Duodenal mucosa (tissue), 2 donors: ENCODE measurements at regions not wholly inside any gene's neighbourhood (a gene's known extent, or its start where the extent isn't known, plus 50 kb on each side); places are given as distances from the start of the nearest gene placed in this dataset.

ENCODE experiments used
- H3K27ac ChIP-seq: one replicate; pipeline ENCODE4 v1.7.0; 2013; ENCODE audit warnings: low read depth, low read length
- H3K27me3 ChIP-seq, 2 donors: one replicate each; pipeline ENCODE4 v1.7.0; 2013; ENCODE audit warnings: low read length in 2 of 2, control low read depth in 1 of 2; ENCODE audit not compliant: insufficient read depth in 2 of 2, control insufficient read depth in 1 of 2
- H3K36me3 ChIP-seq, 2 donors: one replicate each; pipeline ENCODE4 v1.7.0; 2013; ENCODE audit warnings: low read length in 2 of 2, control low read depth in 1 of 2; ENCODE audit not compliant: insufficient read depth in 2 of 2, control insufficient read depth in 1 of 2
- H3K4me1 ChIP-seq, 2 donors: one replicate each; pipeline ENCODE4 v1.7.0; 2013; ENCODE audit warnings: low read length in 2 of 2, control low read depth in 1 of 2; ENCODE audit not compliant: insufficient read depth in 2 of 2, control insufficient read depth in 1 of 2
- H3K4me3 ChIP-seq, 2 donors: one replicate each; pipeline ENCODE4 v1.7.0; 2013; ENCODE audit warnings: low read length in 2 of 2, low read depth in 1 of 2
- H3K9ac ChIP-seq, 2 donors: one replicate each; pipeline ENCODE4 v1.7.0; 2013; ENCODE audit warnings: low read length in 2 of 2, low read depth in 1 of 2
- H3K9me3 ChIP-seq, 2 donors: one replicate each; pipeline ENCODE4 v1.7.0; 2013; ENCODE audit warnings: low read length in 2 of 2, control low read depth in 1 of 2; ENCODE audit not compliant: control insufficient read depth in 1 of 2

DNA sequence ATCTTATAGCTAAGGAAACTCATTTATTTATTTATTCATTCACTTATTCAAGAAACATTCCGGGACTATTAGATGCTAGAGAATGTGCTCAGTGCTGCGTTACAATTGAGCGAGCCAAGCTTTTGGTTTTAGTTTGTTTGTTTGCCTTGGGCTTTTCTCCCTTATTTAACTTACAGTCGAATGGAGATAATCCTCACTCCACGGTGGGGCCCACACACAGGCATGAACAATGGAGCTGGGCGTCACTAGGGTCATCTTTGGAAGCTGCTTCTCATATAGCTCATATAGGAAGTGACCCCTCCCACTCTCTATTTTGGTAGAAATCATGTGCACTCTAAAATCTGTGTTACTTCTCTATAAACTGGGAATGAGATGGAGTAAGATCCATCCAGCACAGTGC, 210.0 kb downstream of the TMEM114 start:
- no peak overlapping the region for H3K27ac ChIP-seq
- H3K4me3 ChIP-seq: no peak overlapping the region
- no peaks in the 10 kb centered on the region for H3K36me3 ChIP-seq
- H3K9me3 ChIP-seq: no peaks in the 10 kb centered on the region
- H3K9ac ChIP-seq: no peak overlapping the region
- no peaks in the 10 kb centered on the region for H3K4me1 ChIP-seq
- H3K27me3 ChIP-seq: no peaks in the 10 kb centered on the region

- H3K4me3 ChIP-seq: no peak overlapping the region
These were observed 212.4 kb downstream of the TMEM114 start for GRCh38 chr16:8377864-8378263.

DNA sequence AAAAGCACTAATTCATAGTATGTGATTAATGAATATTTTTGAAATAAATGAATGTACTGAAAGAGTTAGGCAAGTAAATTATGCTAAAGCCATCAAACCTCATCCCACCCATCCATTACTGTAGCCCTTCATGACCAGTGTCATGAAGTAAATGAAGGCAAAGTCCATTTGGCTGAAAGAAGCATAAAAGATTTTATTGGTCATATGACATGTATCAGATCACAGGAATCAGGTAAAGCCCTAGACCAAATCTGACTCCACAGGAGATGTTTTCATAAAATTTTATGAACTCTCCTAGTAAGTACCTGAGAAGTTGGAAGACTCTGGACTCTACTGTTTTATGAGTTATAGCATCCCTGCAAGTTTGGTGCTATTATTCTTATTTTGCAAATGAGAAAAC, 213.5 kb downstream of the TMEM114 start:
- H3K36me3 ChIP-seq: no peaks in the 10 kb centered on the region
- peaks cover 0 to 1% of the 10 kb centered on the region in 2 donors for H3K9me3 ChIP-seq
- H3K27me3 ChIP-seq: no peaks in the 10 kb centered on the region
- H3K4me3 ChIP-seq: no peak overlapping the region
- no peak overlapping the region for H3K9ac ChIP-seq
- H3K27ac ChIP-seq: no peak overlapping the region
- no peaks in the 10 kb centered on the region for H3K4me1 ChIP-seq

More at GRCh38 chr16:8377864-8378263, 212.4 kb downstream of the TMEM114 start:
- Histone ChIP-seq H3K27me3 (no peaks in the 10 kb centered on the region), H3K9me3 (no peaks in the 10 kb centered on the region), H3K36me3 (no peaks in the 10 kb centered on the region), H3K4me1 (no peaks in the 10 kb centered on the region), H3K27ac (no peak overlapping the region), H3K9ac (no peak overlapping the region)

DNA sequence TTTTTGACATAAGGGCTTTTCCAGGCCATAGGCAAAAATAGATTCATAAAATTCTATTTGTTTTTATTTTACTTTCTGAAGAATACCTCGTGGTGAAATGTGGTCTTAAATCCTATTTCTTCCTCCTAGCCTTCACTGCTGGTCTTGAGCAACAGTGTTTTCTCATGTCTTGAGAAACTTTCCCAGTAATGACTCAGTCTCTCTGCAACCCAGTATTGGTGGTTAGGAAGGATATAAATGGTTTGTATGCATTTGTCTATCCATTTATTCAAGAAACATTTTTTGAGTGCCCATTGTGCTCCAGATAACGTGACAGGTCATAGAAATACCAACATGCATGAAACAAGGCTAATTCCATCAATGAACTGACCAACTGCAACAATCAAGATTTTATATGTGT, 213.9 kb downstream of the TMEM114 start:
- Histone ChIP-seq H3K9ac (no peak overlapping the region), H3K36me3 (no peaks in the 10 kb centered on the region)

GRCh38 chr16:8375232-8375587, 215.1 kb downstream of the TMEM114 start:
- no peaks in the 10 kb centered on the region for H3K36me3 ChIP-seq
- no peaks in the 10 kb centered on the region for H3K27me3 ChIP-seq
- H3K4me3 ChIP-seq: no peak overlapping the region
- H3K9me3 ChIP-seq: peaks cover 0 to 1% of the 10 kb centered on the region in 2 donors
- no peak overlapping the region for H3K27ac ChIP-seq
- no peaks in the 10 kb centered on the region for H3K4me1 ChIP-seq
- no peak overlapping the region for H3K9ac ChIP-seq

More for the DNA sequence above, 213.9 kb downstream of the TMEM114 start:
- Histone ChIP-seq H3K4me3 (no peak overlapping the region), H3K4me1 (no peaks in the 10 kb centered on the region), H3K27ac (no peak overlapping the region), H3K27me3 (no peaks in the 10 kb centered on the region), H3K9me3 (peaks cover 0 to 1% of the 10 kb centered on the region in 2 donors)

- Histone ChIP-seq H3K4me1 (no peaks in the 10 kb centered on the region), H3K4me3 (no peak overlapping the region), H3K9ac (no peak overlapping the region), H3K9me3 (peaks cover 0 to 1% of the 10 kb centered on the region in 2 donors), H3K27me3 (no peaks in the 10 kb centered on the region), H3K36me3 (no peaks in the 10 kb centered on the region), H3K27ac (no peak overlapping the region)
These were observed 215.6 kb downstream of the TMEM114 start for GRCh38 chr16:8374586-8375231.

GRCh38 chr16:8373676-8374431, 216.5 kb downstream of the TMEM114 start:
- no peak overlapping the region for H3K27ac ChIP-seq
- H3K27me3 ChIP-seq: no peaks in the 10 kb centered on the region
- H3K4me1 ChIP-seq: no peaks in the 10 kb centered on the region
- no peak overlapping the region for H3K9ac ChIP-seq
- no peak overlapping the region for H3K4me3 ChIP-seq
- no peaks in the 10 kb centered on the region for H3K36me3 ChIP-seq
- peaks cover 0 to 1% of the 10 kb centered on the region in 2 donors for H3K9me3 ChIP-seq

GRCh38 chr16:8372141-8372540, 218.2 kb downstream of the TMEM114 start:
- H3K9me3 ChIP-seq: peaks cover 0 to 1% of the 10 kb centered on the region in 2 donors
- H3K4me1 ChIP-seq: no peaks in the 10 kb centered on the region
- no peaks in the 10 kb centered on the region for H3K27me3 ChIP-seq
- H3K9ac ChIP-seq: no peak overlapping the region
- no peak overlapping the region for H3K4me3 ChIP-seq
- no peaks in the 10 kb centered on the region for H3K36me3 ChIP-seq
- H3K27ac ChIP-seq: no peak overlapping the region

DNA sequence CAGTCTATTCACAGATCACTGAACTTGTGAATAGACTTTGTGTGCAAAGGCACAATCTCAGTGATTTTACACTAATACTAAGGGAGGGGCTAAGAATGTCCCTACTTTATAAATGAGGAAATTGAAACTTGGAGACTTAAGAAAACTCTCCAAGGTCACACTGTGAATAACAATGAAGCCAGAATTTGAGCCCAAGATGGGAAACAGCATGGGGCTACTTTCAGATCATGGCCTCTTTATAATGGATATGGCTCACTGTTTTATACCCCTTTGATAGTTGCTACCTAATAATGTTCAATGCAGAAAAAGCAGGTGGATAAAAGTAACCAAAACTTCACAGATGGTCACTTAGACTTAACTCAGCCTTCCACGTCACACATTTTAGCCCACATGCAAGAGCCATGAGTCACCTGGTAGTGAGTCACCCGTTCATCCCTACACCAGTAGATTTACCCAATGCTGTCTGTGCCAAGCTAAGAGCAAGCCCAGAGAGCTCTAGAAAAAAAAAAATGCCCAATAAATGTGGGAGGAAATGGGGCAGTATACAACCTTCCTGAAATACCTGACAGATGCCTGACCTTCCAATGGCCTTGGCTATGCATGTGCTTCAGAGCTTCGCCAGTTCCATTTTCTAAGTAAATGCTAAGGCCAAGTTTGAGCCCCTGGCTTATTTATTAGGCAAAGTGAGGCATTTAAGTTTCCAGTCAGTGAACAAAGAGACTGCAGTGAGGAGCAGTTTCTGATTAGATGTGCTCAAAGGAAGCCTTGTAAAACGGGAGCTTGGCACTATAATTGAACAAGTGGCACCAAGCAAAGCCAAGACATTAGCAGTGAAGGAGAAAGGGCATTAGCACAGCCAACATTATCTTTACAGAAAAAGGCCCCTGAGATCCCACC, 219.7 kb downstream of the TMEM114 start:
- Histone ChIP-seq H3K27me3 (no peaks in the 10 kb centered on the region), H3K9ac (no peak overlapping the region), H3K27ac (no peak overlapping the region), H3K4me3 (no peak overlapping the region), H3K9me3 (peaks cover 0 to 1% of the 10 kb centered on the region in 2 donors), H3K4me1 (no peaks in the 10 kb centered on the region), H3K36me3 (no peaks in the 10 kb centered on the region)

- Histone ChIP-seq H3K27me3 (no peaks in the 10 kb centered on the region), H3K27ac (no peak overlapping the region), H3K4me1 (peaks cover 0 to 3% of the 10 kb centered on the region in 2 donors), H3K4me3 (no peak overlapping the region), H3K9ac (no peak overlapping the region), H3K9me3 (no peaks in the 10 kb centered on the region), H3K36me3 (no peaks in the 10 kb centered on the region)
These were observed 231.4 kb downstream of the TMEM114 start for GRCh38 chr16:8358937-8359336.
